PC-9 (cell line): ENCODE measurements at regions not wholly inside any gene's neighbourhood (a gene's known extent, or its start where the extent isn't known, plus 50 kb on each side); places are given as distances from the start of the nearest gene placed in this dataset.

ENCODE experiments used
- CTCF ChIP-seq: fragments of 200-600 bp; sonication (generic); conservative IDR thresholded peaks from 2 replicates; pipeline ENCODE4 v1.6.1; 2017; ENCODE audit warnings: mixed run types, antibody characterized with exemption, mild to moderate bottlenecking, moderate library complexity
- EZH2 ChIP-seq: fragments of 200-600 bp; sonication (generic); IDR thresholded peaks from 2 replicates; pipeline ENCODE4 v1.8.0; 2017; ENCODE audit warnings: antibody characterized with exemption, low read depth

DNA sequence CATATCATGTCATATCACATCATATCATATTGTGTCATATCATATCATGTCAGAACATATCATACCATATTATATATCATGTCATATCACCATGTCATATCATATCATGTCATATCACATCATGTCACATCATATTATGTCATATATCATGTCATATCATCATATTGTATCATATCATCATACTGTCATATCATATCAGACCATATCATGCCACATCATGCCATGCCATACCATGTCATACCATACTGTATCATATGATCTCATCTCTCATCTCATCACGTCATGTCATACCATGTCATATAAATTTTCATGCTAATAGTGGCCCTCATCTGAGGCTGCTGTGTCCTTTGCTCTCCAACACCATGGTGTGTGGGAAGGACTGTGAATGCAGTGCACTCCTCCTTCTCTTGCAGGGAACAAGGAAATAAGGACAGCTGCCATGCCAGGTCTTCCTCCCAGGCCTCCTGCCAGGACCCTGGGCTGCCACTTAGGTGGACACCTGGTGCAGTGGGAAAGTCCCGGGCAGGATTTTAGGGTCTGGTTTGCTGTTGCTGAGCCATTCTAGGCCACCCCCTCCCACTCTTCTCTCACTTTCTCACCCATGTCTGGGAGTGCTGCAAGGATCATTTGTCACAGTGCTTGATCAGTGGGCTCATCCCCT is 72.4 kb upstream of the TRPM1 start:
- TF ChIP-seq CTCF (no peak), EZH2 (no peak)
